ENCODE measurements at regions not wholly inside any gene's neighbourhood (a gene's known extent, or its start where the extent isn't known, plus 50 kb on each side); places are given as distances from the start of the nearest gene placed in this dataset.

DNA sequence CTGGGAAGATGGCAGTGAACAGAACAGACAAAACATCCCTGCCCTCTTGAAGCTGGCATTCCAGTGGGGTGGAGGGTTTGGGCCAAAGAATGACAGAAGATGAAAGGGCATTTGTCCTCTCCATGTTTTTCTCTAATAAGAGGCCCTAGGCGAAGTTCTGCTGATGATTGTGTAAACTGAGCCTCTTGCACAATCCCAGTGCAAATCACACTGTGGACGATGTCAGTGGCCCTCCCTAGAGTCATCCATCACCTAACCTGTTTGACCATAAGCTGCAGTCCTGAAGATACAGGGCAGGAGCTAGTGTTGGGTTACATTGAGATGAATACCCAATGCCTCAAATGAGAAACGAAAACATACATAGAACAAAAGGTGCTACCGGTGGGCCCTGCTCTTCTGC is 622.4 kb upstream of the TBX3 start:
- H3K79me2 ChIP-seq (ENCODE audit: control insufficient read depth, insufficient read depth, low read length), result no peaks in the 10 kb centered on the region
- H3K4me3 ChIP-seq (replicated peaks in 1 of 4; ENCODE audit: control extremely low read depth in 1 of 4, insufficient read depth in 1 of 4, low read depth in 3 of 4, low read length in 4 of 4), result no peak overlapping the region

DNA sequence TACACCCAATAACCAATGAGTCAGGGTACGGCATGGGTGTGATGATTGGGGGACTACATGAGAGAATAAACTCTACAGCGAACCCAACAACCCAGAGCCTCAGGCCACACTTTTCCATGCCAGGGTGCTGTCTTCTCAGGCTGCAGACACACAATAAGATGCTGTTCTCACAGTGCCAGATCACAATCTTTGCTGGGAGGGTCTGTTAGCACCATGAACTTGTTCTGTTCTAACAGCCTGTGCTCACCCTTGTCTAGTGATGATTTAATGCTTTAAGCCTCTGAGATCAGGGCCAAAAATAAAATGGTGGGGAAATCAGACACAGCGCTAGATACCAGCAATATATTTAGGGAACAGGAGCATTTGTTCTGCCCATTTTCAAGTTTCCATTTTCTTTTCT is 621.9 kb upstream of the TBX3 start:
- H3K79me2 ChIP-seq (ENCODE audit: control insufficient read depth, insufficient read depth, low read length), result no peaks in the 10 kb centered on the region
- no peaks in the 10 kb centered on the region for H3K9me3 ChIP-seq (ENCODE audit: control insufficient read depth, insufficient read depth, low read depth, low read length)
- no peak overlapping the region for H3K27ac ChIP-seq (ENCODE audit: insufficient read depth, low read length)
- DNase-seq (ENCODE audit: low read depth in 2 of 2), result no peak
- H4K20me1 ChIP-seq (ENCODE audit: control insufficient read depth, extremely low read depth, insufficient read depth, low read length), result no peaks in the 10 kb centered on the region
- H3K4me3 ChIP-seq (replicated peaks in 1 of 4; ENCODE audit: control extremely low read depth in 1 of 4, insufficient read depth in 1 of 4, low read depth in 3 of 4, low read length in 4 of 4), result no peak overlapping the region
- no peaks in the 10 kb centered on the region for H3K4me1 ChIP-seq (ENCODE audit: control insufficient read depth, extremely low read depth, insufficient read depth, low read length)
- H3K27me3 ChIP-seq (ENCODE audit: control insufficient read depth, insufficient read depth, low read length), result no peaks in the 10 kb centered on the region
- H3K4me2 ChIP-seq (ENCODE audit: extremely low read depth, insufficient read depth, low read length), result no peak overlapping the region
- no peaks in the 10 kb centered on the region for H3K36me3 ChIP-seq (ENCODE audit: control insufficient read depth, insufficient read depth, low read length)
- no peak overlapping the region for H2AFZ ChIP-seq (ENCODE audit: low read length)
- H3K9ac ChIP-seq (ENCODE audit: insufficient read depth, low read length), result no peak overlapping the region
- TF ChIP-seq EZH2 (IDR thresholded peaks at IDR 0.05; ENCODE audit: low read length, missing control alignments), result no peak

More for the DNA sequence above, 622.4 kb upstream of the TBX3 start:
- peak in 1 of 2 donors; percentile 28 for DNase-seq (ENCODE audit: low read depth in 2 of 2)
- Histone ChIP-seq H2AFZ (ENCODE audit: low read length) (no peak overlapping the region), H3K27me3 (ENCODE audit: control insufficient read depth, insufficient read depth, low read length) (no peaks in the 10 kb centered on the region), H3K4me2 (ENCODE audit: extremely low read depth, insufficient read depth, low read length) (no peak overlapping the region), H3K36me3 (ENCODE audit: control insufficient read depth, insufficient read depth, low read length) (no peaks in the 10 kb centered on the region), H3K27ac (ENCODE audit: insufficient read depth, low read length) (no peak overlapping the region), H3K9ac (ENCODE audit: insufficient read depth, low read length) (no peak overlapping the region), H3K4me1 (ENCODE audit: control insufficient read depth, extremely low read depth, insufficient read depth, low read length) (no peaks in the 10 kb centered on the region), H4K20me1 (ENCODE audit: control insufficient read depth, extremely low read depth, insufficient read depth, low read length) (no peaks in the 10 kb centered on the region), H3K9me3 (ENCODE audit: control insufficient read depth, insufficient read depth, low read depth, low read length) (no peaks in the 10 kb centered on the region)
- TF ChIP-seq, protein P1, sequence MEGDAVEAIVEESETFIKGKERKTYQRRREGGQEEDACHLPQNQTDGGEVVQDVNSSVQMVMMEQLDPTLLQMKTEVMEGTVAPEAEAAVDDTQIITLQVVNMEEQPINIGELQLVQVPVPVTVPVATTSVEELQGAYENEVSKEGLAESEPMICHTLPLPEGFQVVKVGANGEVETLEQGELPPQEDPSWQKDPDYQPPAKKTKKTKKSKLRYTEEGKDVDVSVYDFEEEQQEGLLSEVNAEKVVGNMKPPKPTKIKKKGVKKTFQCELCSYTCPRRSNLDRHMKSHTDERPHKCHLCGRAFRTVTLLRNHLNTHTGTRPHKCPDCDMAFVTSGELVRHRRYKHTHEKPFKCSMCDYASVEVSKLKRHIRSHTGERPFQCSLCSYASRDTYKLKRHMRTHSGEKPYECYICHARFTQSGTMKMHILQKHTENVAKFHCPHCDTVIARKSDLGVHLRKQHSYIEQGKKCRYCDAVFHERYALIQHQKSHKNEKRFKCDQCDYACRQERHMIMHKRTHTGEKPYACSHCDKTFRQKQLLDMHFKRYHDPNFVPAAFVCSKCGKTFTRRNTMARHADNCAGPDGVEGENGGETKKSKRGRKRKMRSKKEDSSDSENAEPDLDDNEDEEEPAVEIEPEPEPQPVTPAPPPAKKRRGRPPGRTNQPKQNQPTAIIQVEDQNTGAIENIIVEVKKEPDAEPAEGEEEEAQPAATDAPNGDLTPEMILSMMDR (conservative IDR thresholded peaks at IDR 0.05 in 1 of 2, IDR thresholded peaks at IDR 0.05 in 1 of 2; ENCODE audit: low read depth in 1 of 2, low read length in 2 of 2), result no peak
- TF ChIP-seq EZH2 (IDR thresholded peaks at IDR 0.05; ENCODE audit: low read length, missing control alignments), result no peak

DNA sequence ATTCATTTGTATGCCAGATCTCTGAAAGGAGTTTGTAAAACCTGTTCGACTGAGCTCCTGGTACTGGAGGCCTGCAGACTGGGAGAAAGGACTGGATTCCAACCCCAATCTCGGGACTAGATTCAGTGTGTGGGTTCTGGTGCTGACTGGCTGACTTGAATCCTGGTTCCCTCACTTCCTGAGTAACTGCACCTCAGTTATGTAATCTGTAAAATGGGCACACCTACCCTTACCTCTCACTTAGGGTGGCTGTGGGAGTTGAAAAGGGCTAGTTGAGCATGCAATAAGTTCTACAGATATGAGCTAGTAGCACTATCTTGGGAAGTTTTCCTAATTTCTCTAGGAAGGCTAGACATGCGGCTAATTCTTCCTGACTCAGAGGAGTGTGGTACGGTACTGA is 621.3 kb upstream of the TBX3 start:
- H3K27me3 ChIP-seq (ENCODE audit: control insufficient read depth, insufficient read depth, low read length), result no peaks in the 10 kb centered on the region
- H2AFZ ChIP-seq (ENCODE audit: low read length), result no peak overlapping the region
- no peaks in the 10 kb centered on the region for H3K79me2 ChIP-seq (ENCODE audit: control insufficient read depth, insufficient read depth, low read length)
- H3K4me2 ChIP-seq (ENCODE audit: extremely low read depth, insufficient read depth, low read length), result no peak overlapping the region
- H3K36me3 ChIP-seq (ENCODE audit: control insufficient read depth, insufficient read depth, low read length), result no peaks in the 10 kb centered on the region
- H3K27ac ChIP-seq (ENCODE audit: insufficient read depth, low read length), result no peak overlapping the region
- H4K20me1 ChIP-seq (ENCODE audit: control insufficient read depth, extremely low read depth, insufficient read depth, low read length), result no peaks in the 10 kb centered on the region
- DNase-seq (ENCODE audit: low read depth in 2 of 2), result no peak
- H3K9me3 ChIP-seq (ENCODE audit: control insufficient read depth, insufficient read depth, low read depth, low read length), result no peaks in the 10 kb centered on the region
- no peak overlapping the region for H3K9ac ChIP-seq (ENCODE audit: insufficient read depth, low read length)
- TF ChIP-seq, protein P1 (conservative IDR thresholded peaks at IDR 0.05 in 1 of 2, IDR thresholded peaks at IDR 0.05 in 1 of 2; ENCODE audit: low read depth in 1 of 2, low read length in 2 of 2), result no peak
- no peak for TF ChIP-seq EZH2 (IDR thresholded peaks at IDR 0.05; ENCODE audit: low read length, missing control alignments)
- H3K4me1 ChIP-seq (ENCODE audit: control insufficient read depth, extremely low read depth, insufficient read depth, low read length), result no peaks in the 10 kb centered on the region
- no peak overlapping the region for H3K4me3 ChIP-seq (replicated peaks in 1 of 4; ENCODE audit: control extremely low read depth in 1 of 4, insufficient read depth in 1 of 4, low read depth in 3 of 4, low read length in 4 of 4)

Data from fibroblast of lung (primary cell).